HEK293 (cell line): ENCODE measurements at regions not wholly inside any gene's neighbourhood (a gene's known extent, or its start where the extent isn't known, plus 50 kb on each side); places are given as distances from the start of the nearest gene placed in this dataset.

Source experiments
- CTCF ChIA-PET: fragments of 350-600 bp; formaldehyde crosslinking; extraction: SDS; loops from one replicate; lab custom pipeline; 2021; ENCODE audit warnings: antibody characterized with exemption; lab: Yijun Ruan, JAX
- POLR2A ChIA-PET: fragments of 300-600 bp; formaldehyde crosslinking; extraction: SDS; loops from one replicate; lab custom pipeline; 2020; ENCODE audit warnings: antibody characterized with exemption, inconsistent platforms; lab: Yijun Ruan, JAX
- H3K27ac ChIP-seq: fragments of 200-500 bp; sonication (Bioruptor generic); 2 replicates; pipeline ENCODE4 v1.5.1; 2014; ENCODE audit warnings: low read depth, low read length, control low read depth, inconsistent platforms; ENCODE audit errors: extremely low read depth
- H3K36me3 ChIP-seq, 2 experiments: fragments of 200-500 bp in 1 of 2; sonication (Bioruptor generic) in 1 of 2; 1 replicate in 1 of 2; 2 replicates in 1 of 2; pipeline ENCODE4 v1.5.1; 2014 to 2017; ENCODE audit warnings: inconsistent platforms in 2 of 2, low read length in 2 of 2; ENCODE audit not compliant: control insufficient read depth in 2 of 2, insufficient read depth in 1 of 2
- H3K4me1 ChIP-seq: fragments of 200-500 bp; sonication (Bioruptor generic); 2 replicates; pipeline ENCODE4 v1.5.1; 2014; ENCODE audit warnings: mild to moderate bottlenecking, low read length, inconsistent platforms; ENCODE audit not compliant: control insufficient read depth, insufficient read depth
- H3K4me3 ChIP-seq: 2 replicates; pipeline ENCODE4 v1.5.1; 2011; ENCODE audit warnings: low read depth, mild to moderate bottlenecking, control low read depth, low read length, moderate library complexity
- H3K9me3 ChIP-seq: fragments of 200-500 bp; sonication (Bioruptor generic); 2 replicates; pipeline ENCODE4 v1.5.1; 2014; ENCODE audit warnings: low read depth, low read length, inconsistent platforms; ENCODE audit not compliant: control insufficient read depth, insufficient read depth
- BCL11A ChIP-seq: fragments of 450-650 bp; formaldehyde crosslinking; IDR thresholded peaks from 2 replicates; pipeline ENCODE4 v1.5.1; 2016; ENCODE audit warnings: low read depth, missing biosample characterization, missing genetic modification characterization
- GLIS1 ChIP-seq: fragments of 450-650 bp; formaldehyde crosslinking; IDR thresholded peaks from 2 replicates; pipeline ENCODE4 v1.5.1; 2016; ENCODE audit warnings: missing biosample characterization, missing genetic modification characterization
- INSM2 ChIP-seq: fragments of 450-650 bp; formaldehyde crosslinking; IDR thresholded peaks from 2 replicates; pipeline ENCODE4 v1.5.1; 2016; ENCODE audit warnings: missing biosample characterization, missing genetic modification characterization
- SCRT1 ChIP-seq: fragments of 450-650 bp; formaldehyde crosslinking; IDR thresholded peaks from 2 replicates; pipeline ENCODE4 v1.5.1; 2016; ENCODE audit warnings: missing biosample characterization, missing genetic modification characterization, borderline replicate concordance
- YY1 ChIP-seq: fragments of 450-650 bp; formaldehyde crosslinking; IDR thresholded peaks from 2 replicates; pipeline ENCODE4 v1.5.1; 2018; ENCODE audit warnings: missing biosample characterization, missing genetic modification characterization
- ZBTB1 ChIP-seq: fragments of 450-650 bp; formaldehyde crosslinking; IDR thresholded peaks from 2 replicates; pipeline ENCODE4 v1.5.1; 2016; ENCODE audit warnings: missing biosample characterization, missing genetic modification characterization
- ZBTB21 ChIP-seq: fragments of 450-650 bp; formaldehyde crosslinking; IDR thresholded peaks from 2 replicates; pipeline ENCODE4 v1.5.1; 2017; ENCODE audit warnings: missing biosample characterization, missing genetic modification characterization
- ZBTB26 ChIP-seq: fragments of 450-650 bp; formaldehyde crosslinking; optimal IDR thresholded peaks from 2 replicates; pipeline ENCODE3; 2016; ENCODE audit warnings: missing biosample characterization, mild to moderate bottlenecking, missing genetic modification characterization
- ZNF133 ChIP-seq: fragments of 450-650 bp; formaldehyde crosslinking; IDR thresholded peaks from 2 replicates; pipeline ENCODE4 v1.5.1; 2016; ENCODE audit warnings: missing biosample characterization, missing genetic modification characterization
- ZNF239 ChIP-seq: fragments of 450-650 bp; formaldehyde crosslinking; IDR thresholded peaks from 2 replicates; pipeline ENCODE4 v1.5.1; 2016; ENCODE audit warnings: missing biosample characterization, missing genetic modification characterization
- ZNF398 ChIP-seq: fragments of 450-650 bp; formaldehyde crosslinking; IDR thresholded peaks from 2 replicates; pipeline ENCODE4 v1.5.1; 2017; ENCODE audit warnings: missing biosample characterization, missing genetic modification characterization
- ZNF433 ChIP-seq: fragments of 450-650 bp; formaldehyde crosslinking; IDR thresholded peaks from 2 replicates; pipeline ENCODE4 v1.5.1; 2016; ENCODE audit warnings: missing biosample characterization, missing genetic modification characterization, low read depth
- ZNF544 ChIP-seq: fragments of 450-650 bp; formaldehyde crosslinking; IDR thresholded peaks from 2 replicates; pipeline ENCODE4 v1.5.0; 2017; ENCODE audit warnings: missing biosample characterization, missing genetic modification characterization
- ZNF561 ChIP-seq: fragments of 450-650 bp; IDR thresholded peaks from 2 replicates; pipeline ENCODE4 v1.5.1; 2018; ENCODE audit warnings: missing biosample characterization, missing genetic modification characterization, borderline replicate concordance
- ZNF580 ChIP-seq: fragments of 450-650 bp; formaldehyde crosslinking; IDR thresholded peaks from 2 replicates; pipeline ENCODE4 v1.5.1; 2016; ENCODE audit warnings: missing biosample characterization, missing genetic modification characterization
- ZNF596 ChIP-seq: fragments of 450-650 bp; IDR thresholded peaks from 2 replicates; pipeline ENCODE4 v1.5.0; 2018; ENCODE audit warnings: missing biosample characterization, mild to moderate bottlenecking, missing genetic modification characterization, moderate library complexity
- ZNF600 ChIP-seq: fragments of 450-650 bp; formaldehyde crosslinking; IDR thresholded peaks from 2 replicates; pipeline ENCODE4 v1.5.1; 2016; ENCODE audit warnings: missing biosample characterization, missing genetic modification characterization
- ZNF626 ChIP-seq: fragments of 450-650 bp; sonication (Bioruptor Pico); formaldehyde crosslinking; IDR thresholded peaks from 2 replicates; pipeline ENCODE4 v1.5.1; 2018; ENCODE audit warnings: missing biosample characterization, missing genetic modification characterization, inconsistent platforms
- ZNF639 ChIP-seq: fragments of 450-650 bp; formaldehyde crosslinking; IDR thresholded peaks from 2 replicates; pipeline ENCODE4 v1.5.1; 2016; ENCODE audit warnings: missing biosample characterization, missing genetic modification characterization
- ZNF645 ChIP-seq: fragments of 450-650 bp; formaldehyde crosslinking; IDR thresholded peaks from 2 replicates; pipeline ENCODE4; 2016; ENCODE audit warnings: missing biosample characterization, missing genetic modification characterization
- ZNF776 ChIP-seq: fragments of 450-650 bp; formaldehyde crosslinking; IDR thresholded peaks from 2 replicates; pipeline ENCODE4 v1.5.0; 2017; ENCODE audit warnings: missing biosample characterization, missing genetic modification characterization, borderline replicate concordance
- ZNF777 ChIP-seq: fragments of 450-650 bp; formaldehyde crosslinking; IDR thresholded peaks from 2 replicates; pipeline ENCODE4 v1.5.1; 2017; ENCODE audit warnings: missing biosample characterization, missing genetic modification characterization, borderline replicate concordance
- ZNF843 ChIP-seq: fragments of 450-650 bp; formaldehyde crosslinking; IDR thresholded peaks from 2 replicates; pipeline ENCODE4 v1.5.1; 2016; ENCODE audit warnings: missing biosample characterization, missing genetic modification characterization
- ZXDB ChIP-seq: fragments of 450-650 bp; formaldehyde crosslinking; IDR thresholded peaks from 2 replicates; pipeline ENCODE4 v1.5.1; 2016; ENCODE audit warnings: missing biosample characterization, missing genetic modification characterization

GRCh38 chr18:24817150-24817549, 356.7 kb downstream of the HRH4 start (continued):
- no peak for TF ChIP-seq ZXDB (tag by site-specific recombination)
- TF ChIP-seq ZNF777 = no peak
- no peak for TF ChIP-seq ZBTB1 (tag by site-specific recombination)
- no peak for TF ChIP-seq ZNF776 (tag by site-specific recombination)
- no peak for TF ChIP-seq ZNF133 (tag by site-specific recombination)
- TF ChIP-seq ZNF596 (tag by site-specific recombination) = no peak
- TF ChIP-seq ZNF843 (tag by site-specific recombination) = no peak
- no peak for TF ChIP-seq ZNF580 (tag by site-specific recombination)
- TF ChIP-seq BCL11A (tag by site-specific recombination) = no peak
- TF ChIP-seq ZNF544 (tag by site-specific recombination) = no peak
- TF ChIP-seq ZNF645 (tag by site-specific recombination) = no peak
- TF ChIP-seq, all 188 proteins: peak for 0

GRCh38 chr18:24817587-24818371, 357.3 kb downstream of the HRH4 start:
- H3K4me1 ChIP-seq = no peaks in the 10 kb centered on the region
- no peak for TF ChIP-seq ZNF239 (tag by site-specific recombination)
- TF ChIP-seq, all 188 proteins: peak for 0
- ChIA-PET POLR2A (interaction anchor here (0.8 kb wide), 1 partner anchor 9 kb away, joined by 4 read pairs; no protein-coding TSS in a partner anchor), CTCF (interaction anchor here (0.6 to 1.4 kb wide), 3 partner anchors 19 to 219 kb away, joined by 3 to 5 read pairs (median 4); no protein-coding TSS in a partner anchor)
- Histone ChIP-seq H3K4me3 (no peak overlapping the region), H3K27ac (no peak overlapping the region), H3K36me3 (no peaks in the 10 kb centered on the region), H3K9me3 (no peaks in the 10 kb centered on the region)

- no peak overlapping the region for H3K27ac ChIP-seq
- no peaks in the 10 kb centered on the region for H3K9me3 ChIP-seq
- no peak overlapping the region for H3K4me3 ChIP-seq
- POLR2A ChIA-PET = interaction anchor here (0.8 kb wide), 1 partner anchor 8 kb away, joined by 4 read pairs; no protein-coding TSS in a partner anchor
- no peaks in the 10 kb centered on the region for H3K36me3 ChIP-seq
- CTCF ChIA-PET = interaction anchor here (0.6 kb wide), 1 partner anchor 74 kb away, joined by 3 read pairs; no protein-coding TSS in a partner anchor
- no peak for TF ChIP-seq ZNF398 (tag by site-specific recombination)
- no peak for TF ChIP-seq ZNF433 (tag by site-specific recombination)
- no peak for TF ChIP-seq ZBTB26 (tag by site-specific recombination)
- no peak for TF ChIP-seq GLIS1 (tag by site-specific recombination)
- TF ChIP-seq SCRT1 (tag by site-specific recombination) = no peak
- TF ChIP-seq YY1 (tag by site-specific recombination) = no peak
- no peak for TF ChIP-seq ZNF639 (tag by site-specific recombination)
- TF ChIP-seq ZNF239 (tag by site-specific recombination) = no peak
- no peak for TF ChIP-seq ZNF626
- no peak for TF ChIP-seq ZNF561
- no peak for TF ChIP-seq ZNF777
- TF ChIP-seq ZBTB21 = no peak
- TF ChIP-seq ZNF600 = no peak
- no peak for TF ChIP-seq ZNF596 (tag by site-specific recombination)
- TF ChIP-seq INSM2 = no peak
- no peaks in the 10 kb centered on the region for H3K4me1 ChIP-seq
Observed at GRCh38 chr18:24818441-24818840, 358.0 kb downstream of the HRH4 start.
